IPS-18a (cell line): ENCODE measurements at regions not wholly inside any gene's neighbourhood (a gene's known extent, or its start where the extent isn't known, plus 50 kb on each side); places are given as distances from the start of the nearest gene placed in this dataset.

Experiments
- H3K27ac ChIP-seq: one replicate; pipeline ENCODE4 v1.5.1; 2013; ENCODE audit warnings: low read length
- H3K27me3 ChIP-seq: one replicate; pipeline ENCODE4 v1.6.1; 2013; ENCODE audit warnings: mild to moderate bottlenecking, low read length; ENCODE audit not compliant: control insufficient read depth, insufficient read depth
- H3K36me3 ChIP-seq: one replicate; pipeline ENCODE4 v1.6.1; 2013; ENCODE audit warnings: low read depth, low read length; ENCODE audit not compliant: control insufficient read depth
- H3K4me1 ChIP-seq: one replicate; pipeline ENCODE4 v1.6.1; 2013; ENCODE audit warnings: low read depth, low read length; ENCODE audit not compliant: control insufficient read depth
- H3K4me3 ChIP-seq: one replicate; pipeline ENCODE4 v1.5.1; 2013; ENCODE audit warnings: low read length
- H3K9ac ChIP-seq: one replicate; pipeline ENCODE4 v1.6.1; 2013; ENCODE audit warnings: mild to moderate bottlenecking, low read length, moderate library complexity
- H3K9me3 ChIP-seq: one replicate; pipeline ENCODE4 v1.6.1; 2013; ENCODE audit warnings: low read depth, low read length; ENCODE audit not compliant: control insufficient read depth

DNA sequence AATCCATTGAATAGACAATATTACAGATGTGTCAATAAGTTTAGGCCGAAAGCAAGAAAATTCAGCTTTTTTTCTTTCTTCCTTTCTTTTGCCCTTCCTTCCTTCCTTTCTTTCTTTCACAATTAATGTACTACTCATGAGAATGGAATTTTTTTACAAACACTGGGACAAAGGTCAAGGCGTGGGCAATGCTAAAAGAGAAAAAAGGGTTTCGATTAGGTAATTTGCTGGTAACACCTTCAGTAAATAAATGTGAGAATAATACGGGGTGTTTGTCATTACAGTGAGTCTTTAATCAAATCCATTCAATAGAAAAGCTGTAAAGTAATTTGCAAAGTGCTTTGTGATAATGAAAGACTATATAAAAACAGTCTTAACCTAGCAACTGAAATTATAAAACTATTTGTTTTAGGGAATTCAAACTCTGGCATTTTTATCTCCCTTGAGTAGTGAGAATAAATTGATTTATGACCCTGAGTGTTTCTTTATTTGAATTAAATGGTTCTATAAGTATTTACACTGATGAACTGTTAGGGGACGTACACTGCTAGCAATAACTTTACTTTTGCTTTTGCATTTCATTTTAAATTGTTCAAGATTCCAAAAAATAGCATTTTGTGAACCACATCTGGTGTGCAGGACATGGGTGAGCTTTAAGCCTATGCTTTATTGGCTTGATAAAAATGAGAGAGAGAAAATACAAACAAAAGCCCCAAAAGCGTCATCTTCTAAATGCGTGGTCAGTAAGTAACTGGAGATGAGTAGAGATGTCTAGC lies 104.2 kb upstream of the THRB start:
- Histone ChIP-seq H3K9me3 (no peaks in the 10 kb centered on the region), H3K4me3 (no peak overlapping the region), H3K27ac (no peak overlapping the region), H3K27me3 (no peaks in the 10 kb centered on the region), H3K9ac (no peak overlapping the region), H3K36me3 (no peaks in the 10 kb centered on the region), H3K4me1 (no peaks in the 10 kb centered on the region)

DNA sequence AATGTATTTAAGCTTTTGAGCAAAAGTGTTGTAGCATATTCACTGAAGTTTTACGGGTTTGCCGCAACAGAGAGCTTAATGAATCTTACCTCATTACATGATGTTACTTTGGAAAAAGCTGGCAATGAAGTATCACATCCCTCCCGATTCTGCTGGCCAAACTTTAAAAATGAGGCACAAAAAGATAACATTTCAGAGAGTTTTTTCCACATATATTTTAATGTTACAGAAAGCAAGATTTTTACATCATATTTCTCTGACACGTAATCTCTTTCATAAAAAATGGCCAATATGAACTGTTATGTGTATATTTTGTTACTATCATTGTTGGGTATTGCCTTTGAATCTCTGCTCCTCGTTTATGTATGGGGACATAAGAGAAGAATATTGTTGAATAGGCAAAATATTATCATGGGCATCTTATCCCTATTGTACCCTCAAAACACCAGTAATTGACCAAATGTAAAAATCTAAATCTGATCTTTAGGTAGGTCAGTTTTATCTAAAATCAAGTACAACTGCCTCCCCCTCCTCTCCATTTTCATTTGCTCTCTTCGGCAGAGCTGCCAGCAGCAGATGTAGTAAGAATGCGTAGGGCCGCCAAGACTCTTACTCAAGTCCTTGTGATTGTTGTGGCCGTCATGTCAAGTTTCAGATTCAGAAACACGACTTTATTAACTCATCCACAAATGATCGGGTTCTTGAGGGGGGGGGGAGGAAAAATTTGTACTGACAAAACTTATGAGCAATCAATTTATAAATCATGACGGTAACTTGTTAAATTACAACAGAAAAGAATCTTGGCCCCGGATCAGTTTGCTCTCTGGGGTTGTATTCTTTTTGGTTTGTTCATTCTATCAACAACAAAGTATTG lies 106.7 kb upstream of the THRB start:
- H3K9me3 ChIP-seq = no peaks in the 10 kb centered on the region
- no peaks in the 10 kb centered on the region for H3K27me3 ChIP-seq
- no peak overlapping the region for H3K27ac ChIP-seq
- no peaks in the 10 kb centered on the region for H3K4me1 ChIP-seq
- no peak overlapping the region for H3K4me3 ChIP-seq
- H3K36me3 ChIP-seq = no peaks in the 10 kb centered on the region
- H3K9ac ChIP-seq = no peak overlapping the region

DNA sequence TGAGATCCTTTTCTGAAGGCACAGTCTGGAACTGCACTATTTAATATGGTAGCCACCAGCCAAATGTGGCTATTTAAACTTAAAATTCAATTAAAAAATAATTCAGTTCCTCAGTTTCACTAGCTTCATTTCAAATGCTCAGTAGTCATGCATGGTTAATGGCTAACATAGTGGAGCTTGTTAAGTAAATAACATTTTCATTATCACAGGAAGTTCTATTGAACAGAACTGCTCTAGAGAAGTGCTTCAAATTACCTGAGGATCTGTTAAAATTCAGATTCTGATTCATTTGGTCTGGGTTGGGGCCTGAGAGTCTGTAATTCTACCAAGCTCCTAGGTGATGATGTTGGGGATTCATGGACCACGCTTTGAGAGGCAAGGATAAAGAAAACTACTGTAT lies 109.6 kb upstream of the THRB start:
- H3K9ac ChIP-seq = no peak overlapping the region
- no peaks in the 10 kb centered on the region for H3K9me3 ChIP-seq
- H3K27me3 ChIP-seq = no peaks in the 10 kb centered on the region
- no peaks in the 10 kb centered on the region for H3K4me1 ChIP-seq
- no peaks in the 10 kb centered on the region for H3K36me3 ChIP-seq
- no peak overlapping the region for H3K27ac ChIP-seq
- H3K4me3 ChIP-seq = no peak overlapping the region

DNA sequence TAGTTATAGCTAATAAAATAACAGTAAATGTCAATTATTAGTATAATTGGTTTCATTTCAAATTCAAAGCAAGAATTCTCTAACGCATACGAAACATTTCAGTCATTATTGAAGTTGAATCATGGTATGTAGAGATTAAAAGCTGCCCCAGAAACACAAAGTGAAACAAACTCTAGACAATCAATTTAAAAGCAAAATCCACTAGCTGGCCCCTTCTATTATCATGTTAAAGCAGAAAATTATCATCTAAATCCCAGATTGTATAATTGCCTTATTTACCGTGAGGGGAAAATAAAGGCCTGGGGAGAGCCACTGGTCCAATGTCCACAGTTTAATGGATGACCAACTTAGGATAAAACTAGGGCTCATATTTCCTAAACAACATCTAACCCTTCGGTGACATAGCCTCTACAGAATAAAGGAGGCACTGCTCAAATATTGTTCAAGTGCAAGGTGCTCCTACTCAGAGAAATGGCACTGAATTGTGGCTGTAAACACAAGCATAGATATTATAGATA lies 110.9 kb upstream of the THRB start:
- Histone ChIP-seq H3K27ac (no peak overlapping the region), H3K9ac (no peak overlapping the region)

DNA sequence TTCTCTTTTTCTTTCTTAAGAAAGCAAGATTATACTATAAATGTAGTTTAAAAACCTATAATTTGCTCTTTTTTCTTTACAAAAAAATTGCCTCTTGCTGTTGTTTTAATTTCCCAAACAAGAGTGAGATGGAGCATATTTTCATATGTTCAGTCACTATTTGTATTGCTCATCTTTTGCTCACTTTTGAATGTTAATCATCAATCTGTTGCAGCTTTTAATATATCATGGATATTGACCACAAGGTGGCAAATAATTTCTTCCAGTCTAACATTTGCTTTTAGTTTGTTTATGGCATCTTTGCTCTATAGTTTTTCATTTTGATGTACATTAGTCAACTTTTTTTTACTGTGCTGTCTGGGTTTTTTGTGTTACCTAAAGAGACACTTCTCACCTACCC lies 112.6 kb upstream of the THRB start:
- no peaks in the 10 kb centered on the region for H3K4me1 ChIP-seq
- no peak overlapping the region for H3K9ac ChIP-seq
- no peaks in the 10 kb centered on the region for H3K36me3 ChIP-seq
- H3K4me3 ChIP-seq = no peak overlapping the region
- H3K27ac ChIP-seq = no peak overlapping the region
- H3K27me3 ChIP-seq = no peaks in the 10 kb centered on the region
- no peaks in the 10 kb centered on the region for H3K9me3 ChIP-seq

More for the DNA sequence above, 110.9 kb upstream of the THRB start:
- no peaks in the 10 kb centered on the region for H3K27me3 ChIP-seq
- H3K9me3 ChIP-seq = no peaks in the 10 kb centered on the region
- no peak overlapping the region for H3K4me3 ChIP-seq
- H3K4me1 ChIP-seq = no peaks in the 10 kb centered on the region
- no peaks in the 10 kb centered on the region for H3K36me3 ChIP-seq

DNA sequence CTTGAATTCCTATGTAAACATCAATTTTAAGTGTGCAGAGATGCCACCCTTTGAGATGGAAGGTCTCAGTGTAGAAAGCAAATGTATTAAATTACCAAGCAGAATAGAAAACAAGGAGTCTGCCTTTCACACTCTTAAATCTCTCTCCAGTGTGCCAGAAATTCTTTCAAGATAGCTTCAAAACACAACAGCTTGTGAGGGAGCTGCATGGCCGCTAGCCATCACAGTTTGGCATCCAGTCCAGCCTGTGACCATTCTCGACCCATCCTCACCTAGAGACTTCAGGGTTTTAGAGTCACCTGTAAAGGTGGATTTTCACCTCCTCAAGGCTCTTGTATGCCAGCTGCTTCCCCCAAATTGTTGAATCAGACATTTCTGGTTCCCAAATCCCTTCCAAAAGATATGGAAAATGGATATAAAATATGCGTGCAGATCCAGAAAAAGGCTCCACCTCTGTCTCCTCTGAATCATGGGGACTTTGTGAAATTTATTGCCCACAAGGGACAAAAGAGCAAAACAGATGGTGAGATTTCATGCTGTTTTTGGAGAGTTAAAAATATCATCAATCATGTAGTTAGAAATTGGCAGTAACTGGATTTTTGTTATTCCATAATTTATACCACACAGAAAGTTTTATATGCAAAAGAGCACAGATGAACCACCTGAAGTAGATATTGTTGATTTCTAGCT lies 114.2 kb upstream of the THRB start:
- Histone ChIP-seq H3K36me3 (no peaks in the 10 kb centered on the region), H3K27ac (no peak overlapping the region), H3K9me3 (no peaks in the 10 kb centered on the region), H3K4me3 (no peak overlapping the region), H3K27me3 (no peaks in the 10 kb centered on the region), H3K9ac (no peak overlapping the region), H3K4me1 (no peaks in the 10 kb centered on the region)

DNA sequence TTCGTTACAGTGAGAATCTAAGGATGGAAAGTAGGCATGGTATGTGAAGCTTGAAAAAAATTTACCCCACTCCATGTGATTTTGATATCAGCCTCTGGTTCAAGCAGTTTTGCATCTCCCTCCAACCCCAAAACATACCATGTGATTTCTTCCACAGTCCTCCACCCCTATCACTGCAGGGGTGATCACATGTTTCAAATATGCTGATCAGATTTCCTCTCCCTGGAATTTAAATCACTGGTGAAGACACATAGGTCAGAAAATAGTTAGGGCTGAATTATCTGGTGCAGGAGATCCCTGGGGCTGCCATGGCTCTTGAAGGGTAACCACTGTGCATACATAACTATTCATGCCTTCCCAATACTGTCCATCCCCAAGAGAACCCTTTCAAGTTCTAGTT lies 119.7 kb upstream of the THRB start:
- no peak overlapping the region for H3K9ac ChIP-seq
- H3K27ac ChIP-seq = no peak overlapping the region
- H3K36me3 ChIP-seq = no peaks in the 10 kb centered on the region
- H3K27me3 ChIP-seq = no peaks in the 10 kb centered on the region
- no peak overlapping the region for H3K4me3 ChIP-seq
- H3K4me1 ChIP-seq = no peaks in the 10 kb centered on the region
- H3K9me3 ChIP-seq = no peaks in the 10 kb centered on the region

DNA sequence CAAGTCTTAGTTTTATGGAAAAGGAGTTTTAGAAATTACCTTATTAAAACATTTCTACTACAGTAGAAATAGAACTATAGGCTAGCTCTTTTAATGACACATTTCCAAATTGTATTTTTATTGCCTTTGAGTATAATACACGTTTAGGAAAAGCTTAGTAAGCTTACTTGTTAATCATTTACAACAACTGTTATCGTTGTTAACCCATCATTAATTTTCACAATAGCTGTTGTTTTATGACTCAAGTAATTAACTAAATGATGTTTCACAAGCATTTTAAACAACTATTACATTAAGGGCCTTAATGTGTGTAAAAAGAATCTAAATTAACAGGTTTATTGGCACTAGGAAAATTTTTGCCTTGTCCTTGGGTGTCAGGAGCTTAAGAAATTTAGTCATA lies 120.5 kb upstream of the THRB start:
- H3K9me3 ChIP-seq = no peaks in the 10 kb centered on the region
- H3K9ac ChIP-seq = no peak overlapping the region
- no peaks in the 10 kb centered on the region for H3K27me3 ChIP-seq
- no peaks in the 10 kb centered on the region for H3K36me3 ChIP-seq
- no peak overlapping the region for H3K27ac ChIP-seq
- no peak overlapping the region for H3K4me3 ChIP-seq
- no peaks in the 10 kb centered on the region for H3K4me1 ChIP-seq

DNA sequence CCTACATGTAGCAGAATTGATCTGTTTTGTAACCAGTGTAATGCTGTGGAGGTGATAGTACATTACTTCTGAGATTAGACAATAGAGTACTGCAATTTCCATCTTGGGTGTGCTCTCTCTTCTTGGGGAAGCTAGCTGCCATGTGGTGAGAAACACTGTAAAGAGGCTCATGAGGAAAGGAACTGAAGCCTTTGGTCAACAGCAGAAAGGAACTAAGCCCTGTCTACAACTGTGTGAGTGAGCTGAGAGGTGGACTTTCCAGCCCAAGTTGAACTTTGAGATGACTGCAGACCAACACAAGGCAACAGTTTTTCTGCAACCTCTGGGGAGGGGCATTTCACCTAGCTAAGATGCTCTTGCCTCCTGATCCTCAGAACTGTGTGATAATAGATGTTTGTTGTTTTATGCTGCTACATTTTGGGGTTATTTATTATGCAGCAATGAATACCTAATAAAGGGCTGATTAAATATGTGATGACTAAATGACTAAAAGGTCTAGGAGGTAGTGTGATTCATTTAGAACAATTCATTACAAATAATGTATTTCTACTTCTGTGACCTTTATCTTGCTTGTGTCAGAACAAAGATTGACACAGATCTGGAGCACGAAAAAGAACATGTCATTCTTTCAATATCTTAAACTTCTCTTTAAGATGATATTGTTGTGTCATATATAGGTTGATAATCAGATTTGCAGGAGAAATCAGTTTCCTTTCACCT lies 121.6 kb upstream of the THRB start:
- Histone ChIP-seq H3K9me3 (no peaks in the 10 kb centered on the region), H3K4me1 (no peaks in the 10 kb centered on the region), H3K4me3 (no peak overlapping the region), H3K36me3 (no peaks in the 10 kb centered on the region), H3K9ac (no peak overlapping the region), H3K27ac (no peak overlapping the region), H3K27me3 (no peaks in the 10 kb centered on the region)

DNA sequence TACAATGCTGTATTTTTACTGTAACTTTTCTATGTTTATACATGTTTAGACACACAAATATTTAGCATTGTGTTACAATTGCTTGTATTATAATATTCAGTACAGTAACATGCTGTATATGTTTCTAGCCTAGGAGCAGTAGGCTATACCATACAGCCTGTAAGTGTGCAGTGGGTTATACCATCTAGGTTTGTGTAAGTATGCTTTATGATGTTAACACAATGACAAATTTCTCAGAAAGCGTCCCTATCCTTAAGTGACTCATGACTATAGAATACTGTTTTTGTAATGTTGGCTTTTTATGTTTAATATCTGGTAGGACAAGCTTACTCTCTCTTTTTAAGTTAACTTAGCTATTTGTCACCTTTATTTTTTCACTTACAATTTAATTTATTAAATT lies 127.5 kb upstream of the THRB start:
- H3K9me3 ChIP-seq = peaks cover 5% of the 10 kb centered on the region
- H3K9ac ChIP-seq = no peak overlapping the region
- H3K27me3 ChIP-seq = no peaks in the 10 kb centered on the region
- H3K4me1 ChIP-seq = peaks cover 11% of the 10 kb centered on the region
- no peaks in the 10 kb centered on the region for H3K36me3 ChIP-seq
- no peak overlapping the region for H3K4me3 ChIP-seq
- no peak overlapping the region for H3K27ac ChIP-seq

DNA sequence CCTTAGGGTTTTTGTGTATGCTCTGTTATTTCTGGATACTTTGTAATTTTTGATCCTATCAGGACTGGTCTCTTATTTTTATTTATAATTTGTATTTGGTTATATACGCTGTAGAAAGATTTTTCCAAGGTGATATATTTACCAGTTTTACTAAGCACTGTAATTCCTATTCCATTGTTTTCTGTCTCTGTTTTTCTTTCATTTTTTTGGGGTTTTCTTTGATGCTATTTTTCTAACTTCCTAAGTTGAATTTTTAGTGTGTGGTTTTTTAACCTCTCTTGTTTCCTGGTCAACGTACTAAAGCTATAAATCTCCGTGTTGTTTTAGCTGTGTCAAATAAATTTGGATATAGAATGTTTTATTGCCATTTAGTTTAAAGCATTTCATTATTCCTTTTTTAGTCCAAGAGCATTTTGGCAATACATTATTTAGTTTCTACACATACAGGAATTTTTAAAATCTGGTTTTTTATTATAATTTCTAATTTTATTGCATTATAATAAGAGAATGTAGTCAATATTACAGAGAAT lies 128.1 kb upstream of the THRB start:
- H3K27me3 ChIP-seq = no peaks in the 10 kb centered on the region
- peaks cover 5% of the 10 kb centered on the region for H3K9me3 ChIP-seq
- no peak overlapping the region for H3K27ac ChIP-seq
- H3K36me3 ChIP-seq = no peaks in the 10 kb centered on the region
- H3K9ac ChIP-seq = no peak overlapping the region
- H3K4me3 ChIP-seq = no peak overlapping the region
- H3K4me1 ChIP-seq = peaks cover 11% of the 10 kb centered on the region
